ENCODE measurements at regions not wholly inside any gene's neighbourhood (a gene's known extent, or its start where the extent isn't known, plus 50 kb on each side); places are given as distances from the start of the nearest gene placed in this dataset.

- Histone ChIP-seq H3K79me2 (ENCODE audit: low read length) (no peaks in the 10 kb centered on the region), H3K4me3 (ENCODE audit: low read length) (no peak overlapping the region), H3K9ac (ENCODE audit: low read length) (no peak overlapping the region), H3K9me3 (ENCODE audit: insufficient read depth, low read length) (no peaks in the 10 kb centered on the region), H3K27me3 (ENCODE audit: low read depth, low read length) (no peaks in the 10 kb centered on the region), H3K27ac (ENCODE audit: low read length) (no peak overlapping the region), H3K4me1 (ENCODE audit: low read length) (no peaks in the 10 kb centered on the region), H4K20me1 (ENCODE audit: insufficient read depth, low read length) (no peaks in the 10 kb centered on the region), H3K4me2 (ENCODE audit: low read length) (no peak overlapping the region), H3K36me3 (replicated peaks; ENCODE audit: low read depth, low read length) (no peaks in the 10 kb centered on the region), H2AFZ (ENCODE audit: low read depth, low read length) (no peak overlapping the region)
- no peak for TF ChIP-seq EZH2phosphoT487 (IDR thresholded peaks at IDR 0.05; ENCODE audit: low read depth)
- TF ChIP-seq, protein P1, sequence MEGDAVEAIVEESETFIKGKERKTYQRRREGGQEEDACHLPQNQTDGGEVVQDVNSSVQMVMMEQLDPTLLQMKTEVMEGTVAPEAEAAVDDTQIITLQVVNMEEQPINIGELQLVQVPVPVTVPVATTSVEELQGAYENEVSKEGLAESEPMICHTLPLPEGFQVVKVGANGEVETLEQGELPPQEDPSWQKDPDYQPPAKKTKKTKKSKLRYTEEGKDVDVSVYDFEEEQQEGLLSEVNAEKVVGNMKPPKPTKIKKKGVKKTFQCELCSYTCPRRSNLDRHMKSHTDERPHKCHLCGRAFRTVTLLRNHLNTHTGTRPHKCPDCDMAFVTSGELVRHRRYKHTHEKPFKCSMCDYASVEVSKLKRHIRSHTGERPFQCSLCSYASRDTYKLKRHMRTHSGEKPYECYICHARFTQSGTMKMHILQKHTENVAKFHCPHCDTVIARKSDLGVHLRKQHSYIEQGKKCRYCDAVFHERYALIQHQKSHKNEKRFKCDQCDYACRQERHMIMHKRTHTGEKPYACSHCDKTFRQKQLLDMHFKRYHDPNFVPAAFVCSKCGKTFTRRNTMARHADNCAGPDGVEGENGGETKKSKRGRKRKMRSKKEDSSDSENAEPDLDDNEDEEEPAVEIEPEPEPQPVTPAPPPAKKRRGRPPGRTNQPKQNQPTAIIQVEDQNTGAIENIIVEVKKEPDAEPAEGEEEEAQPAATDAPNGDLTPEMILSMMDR (IDR thresholded peaks at IDR 0.05; ENCODE audit: low read depth, low read length): no peak
Measured at GRCh38 chrX:140848800-140849199, 139.2 kb downstream of the LINC00632 start.

GRCh38 chrX:140860718-140861117 lies 141.7 kb upstream of the SPANXB1 start:
- no peak overlapping the region for H3K4me2 ChIP-seq (ENCODE audit: low read length)
- TF ChIP-seq EZH2phosphoT487 (IDR thresholded peaks at IDR 0.05; ENCODE audit: low read depth): no peak
- no peak overlapping the region for H3K4me3 ChIP-seq (ENCODE audit: low read length)
- H3K27ac ChIP-seq (ENCODE audit: low read length): no peak overlapping the region
- H3K79me2 ChIP-seq (ENCODE audit: low read length): no peaks in the 10 kb centered on the region
- H3K9me3 ChIP-seq (ENCODE audit: insufficient read depth, low read length): no peaks in the 10 kb centered on the region
- H3K4me1 ChIP-seq (ENCODE audit: low read length): no peaks in the 10 kb centered on the region
- no peaks in the 10 kb centered on the region for H4K20me1 ChIP-seq (ENCODE audit: insufficient read depth, low read length)
- no peak overlapping the region for H2AFZ ChIP-seq (ENCODE audit: low read depth, low read length)
- no peaks in the 10 kb centered on the region for H3K27me3 ChIP-seq (ENCODE audit: low read depth, low read length)
- no peaks in the 10 kb centered on the region for H3K36me3 ChIP-seq (replicated peaks; ENCODE audit: low read depth, low read length)
- H3K9ac ChIP-seq (ENCODE audit: low read length): no peak overlapping the region

DNA sequence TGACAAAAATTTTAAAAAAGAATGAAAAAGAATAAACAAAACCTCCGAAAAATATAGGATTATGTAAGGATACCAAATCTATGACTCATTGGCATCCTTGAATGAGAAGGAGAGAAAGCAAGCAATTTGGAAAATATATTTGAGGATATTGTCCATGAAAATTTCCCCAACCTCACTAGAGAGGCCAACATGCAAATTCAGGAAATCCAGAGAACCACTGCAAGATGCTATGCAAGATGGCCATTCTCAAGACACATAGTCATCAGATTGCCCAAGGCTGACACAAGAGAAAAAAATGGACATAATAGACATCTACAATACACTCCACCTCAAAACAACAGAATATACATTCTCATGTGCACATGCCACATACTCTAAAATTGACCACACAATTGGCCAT lies 135.9 kb upstream of the SPANXB1 start:
- H3K27me3 ChIP-seq (ENCODE audit: low read depth, low read length): no peaks in the 10 kb centered on the region
- H3K27ac ChIP-seq (ENCODE audit: low read length): no peak overlapping the region
- no peak overlapping the region for H3K4me2 ChIP-seq (ENCODE audit: low read length)
- no peaks in the 10 kb centered on the region for H3K4me1 ChIP-seq (ENCODE audit: low read length)
- no peak overlapping the region for H3K9ac ChIP-seq (ENCODE audit: low read length)
- H3K36me3 ChIP-seq (replicated peaks; ENCODE audit: low read depth, low read length): no peaks in the 10 kb centered on the region
- H3K9me3 ChIP-seq (ENCODE audit: insufficient read depth, low read length): no peaks in the 10 kb centered on the region
- no peak overlapping the region for H2AFZ ChIP-seq (ENCODE audit: low read depth, low read length)
- TF ChIP-seq, protein P1 (IDR thresholded peaks at IDR 0.05; ENCODE audit: low read depth, low read length): no peak
- TF ChIP-seq EZH2phosphoT487 (IDR thresholded peaks at IDR 0.05; ENCODE audit: low read depth): no peak
- no peaks in the 10 kb centered on the region for H4K20me1 ChIP-seq (ENCODE audit: insufficient read depth, low read length)
- no peak overlapping the region for H3K4me3 ChIP-seq (ENCODE audit: low read length)
- H3K79me2 ChIP-seq (ENCODE audit: low read length): no peaks in the 10 kb centered on the region

GRCh38 chrX:140912606-140913005 lies 89.8 kb upstream of the SPANXB1 start:
- H3K9ac ChIP-seq (ENCODE audit: low read length): no peak overlapping the region
- no peak for TF ChIP-seq EZH2phosphoT487 (IDR thresholded peaks at IDR 0.05; ENCODE audit: low read depth)
- TF ChIP-seq, protein P1 (IDR thresholded peaks at IDR 0.05; ENCODE audit: low read depth, low read length): no peak
- H3K4me2 ChIP-seq (ENCODE audit: low read length): no peak overlapping the region
- H3K27ac ChIP-seq (ENCODE audit: low read length): no peak overlapping the region
- H4K20me1 ChIP-seq (ENCODE audit: insufficient read depth, low read length): no peaks in the 10 kb centered on the region
- peaks cover 6% of the 10 kb centered on the region; the same call in 1 of the 2 replicates for H3K27me3 ChIP-seq (ENCODE audit: low read depth, low read length)
- no peak overlapping the region for H3K4me3 ChIP-seq (ENCODE audit: low read length)
- no peaks in the 10 kb centered on the region for H3K9me3 ChIP-seq (ENCODE audit: insufficient read depth, low read length)
- H2AFZ ChIP-seq (ENCODE audit: low read depth, low read length): no peak overlapping the region
- H3K36me3 ChIP-seq (replicated peaks; ENCODE audit: low read depth, low read length): no peaks in the 10 kb centered on the region
- H3K79me2 ChIP-seq (ENCODE audit: low read length): no peaks in the 10 kb centered on the region
- peaks cover 11% of the 10 kb centered on the region for H3K4me1 ChIP-seq (ENCODE audit: low read length)
